ENCODE measurements at regions not wholly inside any gene's neighbourhood (a gene's known extent, or its start where the extent isn't known, plus 50 kb on each side); places are given as distances from the start of the nearest gene placed in this dataset.

DNA sequence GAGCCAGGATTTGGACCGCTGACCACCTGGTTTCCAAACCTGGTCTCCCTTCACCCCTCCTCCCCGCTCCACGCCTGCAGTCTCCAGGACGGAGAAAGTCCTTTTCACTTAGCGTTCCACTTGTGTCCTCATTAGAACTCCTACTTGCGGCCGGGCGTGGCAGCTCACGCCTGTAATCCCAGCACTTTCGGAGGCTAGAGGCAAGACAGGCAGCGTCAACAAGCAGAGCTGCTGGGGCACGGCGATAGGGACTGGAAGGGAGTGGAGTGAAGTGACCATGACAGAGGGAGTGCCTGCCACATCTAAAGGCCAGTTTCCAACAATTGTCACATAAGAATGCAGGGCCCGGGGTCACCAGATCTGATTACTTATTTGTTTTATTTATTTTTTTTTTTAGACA is 132.5 kb upstream of the NCOR2 start:
- TF ChIP-seq, protein P1, sequence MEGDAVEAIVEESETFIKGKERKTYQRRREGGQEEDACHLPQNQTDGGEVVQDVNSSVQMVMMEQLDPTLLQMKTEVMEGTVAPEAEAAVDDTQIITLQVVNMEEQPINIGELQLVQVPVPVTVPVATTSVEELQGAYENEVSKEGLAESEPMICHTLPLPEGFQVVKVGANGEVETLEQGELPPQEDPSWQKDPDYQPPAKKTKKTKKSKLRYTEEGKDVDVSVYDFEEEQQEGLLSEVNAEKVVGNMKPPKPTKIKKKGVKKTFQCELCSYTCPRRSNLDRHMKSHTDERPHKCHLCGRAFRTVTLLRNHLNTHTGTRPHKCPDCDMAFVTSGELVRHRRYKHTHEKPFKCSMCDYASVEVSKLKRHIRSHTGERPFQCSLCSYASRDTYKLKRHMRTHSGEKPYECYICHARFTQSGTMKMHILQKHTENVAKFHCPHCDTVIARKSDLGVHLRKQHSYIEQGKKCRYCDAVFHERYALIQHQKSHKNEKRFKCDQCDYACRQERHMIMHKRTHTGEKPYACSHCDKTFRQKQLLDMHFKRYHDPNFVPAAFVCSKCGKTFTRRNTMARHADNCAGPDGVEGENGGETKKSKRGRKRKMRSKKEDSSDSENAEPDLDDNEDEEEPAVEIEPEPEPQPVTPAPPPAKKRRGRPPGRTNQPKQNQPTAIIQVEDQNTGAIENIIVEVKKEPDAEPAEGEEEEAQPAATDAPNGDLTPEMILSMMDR (IDR thresholded peaks at IDR 0.05 in 2 of 3, conservative IDR thresholded peaks at IDR 0.05 in 1 of 3; ENCODE audit: control insufficient read depth in 2 of 3, extremely low read depth in 1 of 3, insufficient read depth in 1 of 3, low read depth in 3 of 3, low read length in 3 of 3): no peak
- TF ChIP-seq SMC3 (IDR thresholded peaks at IDR 0.05; ENCODE audit: borderline replicate concordance, low read length) (no peak), CREB1 (IDR thresholded peaks at IDR 0.05; ENCODE audit: low read depth) (no peak)
